Head of caudate nucleus (tissue), 42 donors: ENCODE measurements at regions not wholly inside any gene's neighbourhood (a gene's known extent, or its start where the extent isn't known, plus 50 kb on each side); places are given as distances from the start of the nearest gene placed in this dataset.
"Not testable (repeated sequence)": the region's sequence is repeated elsewhere in the genome, so short reads cannot be mapped to it uniquely, and the experiment has no call there.

ENCODE experiments used
- DNase-seq, 42 donors: peaks; one replicate each; pipeline versions ENCODE4 v3.0.0 to v3.0.0-alpha.2; 2020 to 2021; ENCODE audit warnings: mixed read lengths in 7 of 42
- intact Hi-C: fragments of 100-400 bp; cut with DNase I; formaldehyde crosslinking; loops from one replicate; pipeline ENCODE4 v1.15.0; 2022

GRCh38 chr1:206307442-206307841 is 104.1 kb downstream of the SRGAP2 start:
- intact Hi-C loops, DNase-seq: not testable (repeated sequence)

GRCh38 chr1:206310948-206311347 is 107.6 kb downstream of the SRGAP2 start:
- DNase-seq, intact Hi-C loops: not testable (repeated sequence)

DNA sequence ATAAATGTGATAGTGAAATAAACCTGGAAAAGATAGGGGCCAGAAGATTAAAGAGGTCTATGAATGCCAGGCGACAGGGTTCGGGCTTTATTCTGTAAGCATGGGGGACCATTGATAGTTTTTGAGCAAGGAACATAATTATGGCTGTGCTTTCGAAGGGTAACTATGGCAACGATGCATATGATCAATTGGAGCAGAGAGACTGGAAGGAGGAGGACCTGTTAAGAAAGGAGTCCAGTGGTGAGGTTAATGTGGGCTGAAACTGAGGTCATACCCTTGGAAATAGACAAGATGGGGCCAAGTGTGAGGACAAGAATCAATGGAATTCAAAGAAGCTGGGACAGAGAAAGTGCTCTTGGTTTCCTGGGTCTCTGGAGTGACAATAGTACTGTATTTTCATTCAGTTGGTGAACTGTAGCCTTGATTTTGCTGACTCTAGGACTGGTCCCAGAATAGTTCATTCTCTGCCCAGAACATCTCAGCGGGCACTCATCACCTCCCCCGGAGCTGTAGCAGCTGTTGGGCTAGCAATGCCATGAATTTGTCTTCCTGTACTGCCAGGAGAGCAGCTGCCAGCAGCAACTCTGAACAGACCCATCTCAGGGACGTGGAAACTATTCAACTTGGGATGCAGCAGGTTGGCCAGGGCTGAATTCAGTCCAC is 108.4 kb downstream of the SRGAP2 start:
- peak in 34 of 42 donors; percentile 1 to 68 (median 34) for DNase-seq
- intact Hi-C loops = not testable (repeated sequence)

- intact Hi-C loops = not testable (repeated sequence)
Measured at GRCh38 chr1:206312274-206312665, 108.9 kb downstream of the SRGAP2 start.

DNA sequence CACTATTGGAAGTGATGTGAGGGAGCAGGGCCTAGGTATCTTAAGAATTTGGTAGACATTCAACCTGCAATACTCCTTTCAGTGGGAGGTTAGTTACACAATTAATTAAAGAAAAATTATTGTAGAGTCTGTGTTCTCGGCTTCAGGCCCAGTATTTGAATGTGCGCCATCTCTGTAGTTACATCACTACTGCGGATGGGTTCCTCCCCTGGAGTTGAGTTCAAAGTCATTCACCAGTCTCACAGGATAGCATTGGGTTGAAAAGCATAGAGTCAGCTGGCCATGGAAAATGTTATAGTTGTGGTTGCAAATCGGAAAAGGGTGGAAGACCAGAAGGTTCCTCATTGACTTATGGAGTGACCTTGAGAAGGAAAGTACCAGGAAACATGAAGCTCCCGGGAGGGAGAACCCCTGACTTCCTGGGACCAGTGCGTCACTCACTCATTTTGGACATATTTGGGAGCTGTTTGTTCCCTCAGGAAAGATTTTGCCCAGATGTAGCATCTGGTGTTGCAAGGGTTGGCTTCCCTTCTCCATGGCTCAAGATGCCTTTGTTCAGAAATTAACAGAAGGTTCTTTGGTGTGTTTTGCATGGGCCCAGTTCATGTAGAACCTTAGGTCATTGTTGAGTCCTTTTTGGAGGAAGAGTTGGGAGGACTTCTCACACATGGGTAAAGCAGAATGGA is 111.8 kb downstream of the SRGAP2 start:
- intact Hi-C loops, DNase-seq: not testable (repeated sequence)

More at GRCh38 chr1:206312274-206312665, 108.9 kb downstream of the SRGAP2 start:
- DNase-seq = not testable (repeated sequence)

DNA sequence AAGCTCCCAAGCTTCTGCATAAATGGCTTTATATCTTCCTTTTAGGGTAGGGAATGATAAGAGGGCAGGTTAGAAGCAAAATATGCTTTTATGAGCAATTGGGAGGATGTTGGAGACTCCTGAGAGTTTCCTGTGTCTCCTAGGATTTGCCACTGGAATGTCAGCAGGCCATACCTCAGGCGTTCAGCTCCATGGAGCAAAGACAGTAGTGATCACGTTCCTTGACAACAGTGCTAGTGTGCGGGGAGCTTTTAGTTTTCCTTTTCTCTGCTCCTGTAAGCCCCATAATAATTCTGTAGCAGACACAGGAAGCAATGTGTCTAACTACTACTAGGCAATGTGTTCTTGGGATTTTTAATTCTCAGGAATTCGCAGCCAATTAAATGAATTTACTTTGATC is 113.6 kb downstream of the SRGAP2 start:
- intact Hi-C loops, DNase-seq: not testable (repeated sequence)

GRCh38 chr1:206317878-206318514 is 114.7 kb downstream of the SRGAP2 start:
- DNase-seq, intact Hi-C loops: not testable (repeated sequence)

DNA sequence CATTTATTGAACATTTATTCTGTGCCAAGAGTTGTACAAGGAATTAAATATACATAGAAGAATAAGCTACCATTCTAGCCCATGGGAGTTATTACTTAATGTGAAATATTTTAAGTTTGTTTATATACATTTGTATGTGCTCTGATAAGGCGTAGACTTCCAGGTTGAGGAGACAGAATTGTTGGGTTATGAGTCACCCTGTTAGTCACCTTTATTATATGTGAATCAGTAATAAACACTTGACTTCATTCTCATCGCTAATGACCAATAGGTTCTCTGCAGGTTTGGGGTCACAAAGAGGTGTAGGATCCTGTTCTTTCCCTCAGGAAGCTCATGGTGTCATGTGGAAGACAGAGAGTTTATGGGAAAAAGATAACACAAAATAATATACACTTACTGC is 116.9 kb downstream of the SRGAP2 start:
- intact Hi-C loops, DNase-seq: not testable (repeated sequence)

- intact Hi-C loops, DNase-seq: not testable (repeated sequence)
Measured at GRCh38 chr1:206326159-206326939, 123.0 kb downstream of the SRGAP2 start.

- DNase-seq, intact Hi-C loops: not testable (repeated sequence)
Measured at GRCh38 chr1:206331597-206331996, 128.3 kb downstream of the SRGAP2 start.

- DNase-seq, intact Hi-C loops: not testable (repeated sequence)
Measured at GRCh38 chr1:206333316-206333715, 130.0 kb downstream of the SRGAP2 start.

GRCh38 chr1:206333897-206334296 is 130.6 kb downstream of the SRGAP2 start:
- intact Hi-C loops = not testable (repeated sequence)

DNA sequence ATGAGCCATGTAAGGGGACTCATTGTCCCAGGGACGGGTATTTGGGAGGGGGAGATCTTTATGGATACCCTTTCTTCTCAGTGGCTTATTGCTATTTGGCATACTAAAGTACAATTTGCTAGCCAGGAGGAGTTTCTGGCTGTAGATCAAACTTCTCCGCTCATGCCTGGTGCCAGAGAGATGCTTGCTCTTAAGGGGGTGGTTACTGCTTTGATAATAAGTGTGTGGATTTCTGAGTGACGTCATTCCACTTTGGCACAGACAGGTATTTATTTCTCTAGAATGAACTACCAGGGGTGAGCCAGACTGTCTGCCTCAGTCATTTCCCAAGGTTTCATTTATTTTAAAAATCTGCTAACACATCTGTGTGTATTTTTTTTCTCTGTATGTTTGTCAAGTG is 131.1 kb downstream of the SRGAP2 start:
- peak in 4 of 42 donors; percentile 2 to 42 (median 21) for DNase-seq
- intact Hi-C loops = not testable (repeated sequence)

More at GRCh38 chr1:206333897-206334296, 130.6 kb downstream of the SRGAP2 start:
- DNase-seq = not testable (repeated sequence)

DNA sequence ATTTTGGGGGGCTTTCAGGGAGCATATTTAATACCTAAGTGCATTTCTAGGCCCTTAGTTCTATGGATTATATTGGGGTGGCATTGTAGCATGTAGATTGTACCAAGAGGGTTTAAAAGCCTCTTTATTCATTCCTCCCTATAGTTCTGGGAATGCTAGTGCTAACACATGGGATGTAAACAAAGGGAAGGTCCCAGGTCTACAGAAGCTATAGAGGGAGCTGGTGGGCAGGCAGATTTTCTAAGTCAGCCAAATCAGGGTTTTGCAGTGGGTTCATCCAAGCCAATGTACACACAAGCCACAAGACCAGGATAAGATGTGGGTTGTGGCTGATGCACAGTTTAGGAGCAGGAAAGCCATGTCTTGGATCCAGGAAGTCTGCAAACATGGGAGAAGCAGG is 131.8 kb downstream of the SRGAP2 start:
- DNase-seq, intact Hi-C loops: not testable (repeated sequence)

DNA sequence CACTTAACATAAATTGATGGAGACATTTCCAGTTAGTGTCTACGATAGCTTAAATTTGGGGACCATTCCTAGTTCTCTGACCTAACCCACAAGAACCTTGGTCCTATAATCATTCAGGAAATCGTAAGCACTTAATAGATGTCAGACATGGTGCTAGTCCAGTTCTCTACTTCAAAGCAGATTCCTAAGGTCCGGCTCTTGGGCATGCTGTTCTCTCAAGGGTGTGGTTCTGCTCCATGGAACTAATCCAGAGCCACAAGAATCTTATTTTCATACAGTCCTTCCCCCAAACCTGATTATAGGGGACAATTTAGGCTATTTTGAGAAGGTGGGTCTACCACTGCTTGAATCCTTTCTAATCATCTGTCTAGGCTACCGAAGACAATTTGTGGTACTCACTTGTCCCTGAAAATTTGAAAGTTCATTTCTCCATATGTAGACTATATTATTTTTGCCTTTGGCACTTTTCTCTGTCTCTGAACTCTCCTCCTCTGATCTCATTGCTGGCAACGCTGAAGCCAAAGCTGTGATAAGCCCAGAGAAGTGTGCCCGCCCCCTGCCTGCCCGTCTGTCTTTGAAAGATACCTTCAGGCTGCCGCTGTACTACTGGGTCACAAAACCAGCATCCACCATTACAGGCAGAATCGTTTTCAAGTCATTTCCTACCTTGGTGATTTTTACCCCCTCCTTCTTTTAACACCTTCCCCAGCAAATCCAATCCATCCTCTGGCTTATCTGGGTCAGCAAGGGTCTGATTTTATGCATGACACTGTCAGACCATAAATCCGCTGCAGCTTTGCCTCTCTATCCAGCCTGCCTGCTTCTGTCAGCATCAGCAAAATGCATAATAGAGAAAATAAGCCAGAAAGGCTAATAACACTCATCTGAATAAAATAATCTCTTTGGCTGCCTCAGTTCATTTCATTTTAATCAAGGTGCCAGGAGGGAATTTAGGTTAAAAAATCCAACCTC is 132.8 kb downstream of the SRGAP2 start:
- DNase-seq, intact Hi-C loops: not testable (repeated sequence)

DNA sequence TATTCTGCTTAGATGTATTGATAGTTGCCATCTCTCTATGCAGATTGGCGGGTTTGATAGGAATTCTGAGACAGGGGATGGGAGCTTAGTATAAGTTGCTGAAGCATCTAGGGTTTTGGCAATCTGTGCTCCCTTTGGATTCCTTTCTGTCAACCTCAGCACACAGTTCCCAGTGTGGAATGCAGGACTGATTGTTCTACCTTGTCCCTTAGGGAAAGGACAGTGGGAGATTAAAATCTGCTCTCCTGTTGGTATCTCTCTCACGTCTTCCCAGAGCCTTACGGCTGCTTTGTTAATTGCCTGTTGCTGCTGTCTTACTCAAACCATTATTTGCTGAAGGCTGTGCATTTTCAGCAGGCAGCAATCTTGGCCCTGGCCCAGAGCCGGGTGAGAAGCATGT is 133.3 kb upstream of the IKBKE start:
- intact Hi-C loops, DNase-seq: not testable (repeated sequence)

GRCh38 chr1:206350493-206351275 is 119.6 kb upstream of the IKBKE start:
- DNase-seq, intact Hi-C loops: not testable (repeated sequence)
